ENCODE measurements at regions not wholly inside any gene's neighbourhood (a gene's known extent, or its start where the extent isn't known, plus 50 kb on each side); places are given as distances from the start of the nearest gene placed in this dataset.
A peak's percentile ranks its signal among the peaks of the same experiment; 100 is the strongest.

GRCh38 chr4:79772510-79772909 lies 300.5 kb downstream of the ANTXR2 start:
- H3K4me1 ChIP-seq: no peaks in the 10 kb centered on the region
- intact Hi-C loops (cut with DNase I): no loop called here
- no peak overlapping the region for H3K4me3 ChIP-seq
- H3K9me3 ChIP-seq: peaks cover 0 to 11% (median 4%) of the 10 kb centered on the region in 4 donors
- H3K27me3 ChIP-seq: no peaks in the 10 kb centered on the region
- no peak overlapping the region for H3K27ac ChIP-seq
- no peak for DNase-seq
- no peaks in the 10 kb centered on the region for H3K36me3 ChIP-seq
- TF ChIP-seq POLR2A (IDR thresholded peaks at IDR 0.05) (no peak), EP300 (IDR thresholded peaks at IDR 0.05) (no peak), POLR2AphosphoS5 (IDR thresholded peaks at IDR 0.05) (no peak), CTCF (IDR thresholded peaks at IDR 0.05) (no peak)

GRCh38 chr4:79764120-79764519 lies 308.9 kb downstream of the ANTXR2 start:
- no peak overlapping the region for H3K27ac ChIP-seq
- peaks cover 0 to 4% (median 0%) of the 10 kb centered on the region in 4 donors for H3K9me3 ChIP-seq
- H3K36me3 ChIP-seq: no peaks in the 10 kb centered on the region
- intact Hi-C loops (cut with DNase I): no loop called here
- no peaks in the 10 kb centered on the region for H3K27me3 ChIP-seq
- TF ChIP-seq EP300 (IDR thresholded peaks at IDR 0.05) (no peak), POLR2A (IDR thresholded peaks at IDR 0.05) (no peak), CTCF (IDR thresholded peaks at IDR 0.05) (no peak), POLR2AphosphoS5 (IDR thresholded peaks at IDR 0.05) (no peak)
- WGBS, 2 donors: 92 to 94% methylated on average over 2 of the region's 2 CpGs
- DNase-seq: no peak
- H3K4me3 ChIP-seq: no peak overlapping the region
- no peaks in the 10 kb centered on the region for H3K4me1 ChIP-seq

GRCh38 chr4:79763486-79764075 lies 309.4 kb downstream of the ANTXR2 start:
- H3K27me3 ChIP-seq: no peaks in the 10 kb centered on the region
- intact Hi-C loops (cut with DNase I): no loop called here

GRCh38 chr4:79759793-79760192 lies 313.2 kb downstream of the ANTXR2 start:
- intact Hi-C loops (cut with DNase I): no loop called here
- peaks cover 0 to 31% (median 16%) of the 10 kb centered on the region in 4 donors for H3K4me1 ChIP-seq
- no peak overlapping the region for H3K27ac ChIP-seq
- H3K9me3 ChIP-seq: no peaks in the 10 kb centered on the region
- H3K27me3 ChIP-seq: no peaks in the 10 kb centered on the region
- no peaks in the 10 kb centered on the region for H3K36me3 ChIP-seq
- H3K4me3 ChIP-seq: no peak overlapping the region
- DNase-seq: no peak
- TF ChIP-seq CTCF (IDR thresholded peaks at IDR 0.05): no peak
- no peak for TF ChIP-seq POLR2AphosphoS5 (IDR thresholded peaks at IDR 0.05)
- TF ChIP-seq POLR2A (IDR thresholded peaks at IDR 0.05): no peak
- TF ChIP-seq EP300 (IDR thresholded peaks at IDR 0.05): no peak

More at GRCh38 chr4:79763486-79764075, 309.4 kb downstream of the ANTXR2 start:
- Histone ChIP-seq H3K36me3 (no peaks in the 10 kb centered on the region), H3K9me3 (peaks cover 0 to 4% (median 0%) of the 10 kb centered on the region in 4 donors), H3K4me3 (no peak overlapping the region), H3K27ac (no peak overlapping the region), H3K4me1 (no peaks in the 10 kb centered on the region)
- 87 to 92% methylated on average over 4 of the region's 4 CpGs for WGBS, 2 donors
- TF ChIP-seq EP300 (IDR thresholded peaks at IDR 0.05) (no peak), CTCF (IDR thresholded peaks at IDR 0.05) (no peak), POLR2A (IDR thresholded peaks at IDR 0.05) (no peak), POLR2AphosphoS5 (IDR thresholded peaks at IDR 0.05) (no peak)
- DNase-seq: no peak

GRCh38 chr4:79757600-79757999 lies 315.4 kb downstream of the ANTXR2 start:
- peak overlapping the region in 1 of 4 donors; percentile 22 for H3K27ac ChIP-seq

More at GRCh38 chr4:79757600-79757999, 315.4 kb downstream of the ANTXR2 start:
- no peak for DNase-seq
- Histone ChIP-seq H3K36me3 (no peaks in the 10 kb centered on the region), H3K9me3 (no peaks in the 10 kb centered on the region), H3K4me1 (peaks cover 0 to 34% (median 19%) of the 10 kb centered on the region in 4 donors), H3K27me3 (no peaks in the 10 kb centered on the region), H3K4me3 (no peak overlapping the region)
- intact Hi-C loops (cut with DNase I): no loop called here
- TF ChIP-seq POLR2AphosphoS5 (IDR thresholded peaks at IDR 0.05): no peak

Measured in sigmoid colon (tissue), 6 donors.